Astrocyte of the cerebellum (primary cell): ENCODE measurements at regions not wholly inside any gene's neighbourhood (a gene's known extent, or its start where the extent isn't known, plus 50 kb on each side); places are given as distances from the start of the nearest gene placed in this dataset.

Source experiments
- DNase-seq: peaks from one replicate; pipeline ENCODE4 v3.0.0-alpha.2; 2011; ENCODE audit warnings: low read depth
- H3K4me3 ChIP-seq: 2 replicates; pipeline ENCODE4 v1.5.1; 2011; ENCODE audit warnings: mild to moderate bottlenecking, low read depth, low read length, moderate library complexity
- CTCF ChIP-seq: IDR thresholded peaks from 2 replicates; pipeline ENCODE4 v1.5.1; 2012; ENCODE audit warnings: low read length, low read depth, moderate library complexity, mild to moderate bottlenecking; ENCODE audit errors: missing control alignments
- in situ Hi-C: cut with HindIII; loops from 2 replicates; pipeline ENCODE4 v1.10.0; 2017; ENCODE audit warnings: low sequenced_read_pairs

GRCh38 chr1:67601539-67601938 lies 83.5 kb upstream of the GADD45A start:
- H3K4me3 ChIP-seq, result no peak overlapping the region
- no peak for TF ChIP-seq CTCF
- no peak for DNase-seq
- in situ Hi-C loops, result no loop called here

- TF ChIP-seq CTCF, result no peak
- no peak overlapping the region for H3K4me3 ChIP-seq
- DNase-seq, result no peak
- in situ Hi-C loops, result no loop called here
These were observed 83.0 kb upstream of the GADD45A start for GRCh38 chr1:67601955-67602354.

GRCh38 chr1:67604778-67605177 lies 80.2 kb upstream of the GADD45A start:
- in situ Hi-C loops, result no loop called here
- no peak for DNase-seq
- no peak overlapping the region for H3K4me3 ChIP-seq
- no peak for TF ChIP-seq CTCF

- no peak overlapping the region for H3K4me3 ChIP-seq
- TF ChIP-seq CTCF, result no peak
- DNase-seq, result no peak
- in situ Hi-C loops, result no loop called here
These were observed 79.7 kb upstream of the GADD45A start for GRCh38 chr1:67605209-67605780.

GRCh38 chr1:67607286-67607685 lies 77.7 kb upstream of the GADD45A start:
- H3K4me3 ChIP-seq, result no peak overlapping the region
- no peak for TF ChIP-seq CTCF
- in situ Hi-C loops, result no loop called here
- DNase-seq, result no peak

- DNase-seq, result no peak
These were observed 77.3 kb upstream of the GADD45A start for GRCh38 chr1:67607699-67608098.

More at GRCh38 chr1:67607699-67608098, 77.3 kb upstream of the GADD45A start:
- H3K4me3 ChIP-seq, result no peak overlapping the region
- in situ Hi-C loops, result no loop called here
- TF ChIP-seq CTCF, result no peak
